Kidney glomerular epithelial cell (primary cell): ENCODE measurements at regions not wholly inside any gene's neighbourhood (a gene's known extent, or its start where the extent isn't known, plus 50 kb on each side); places are given as distances from the start of the nearest gene placed in this dataset.

Source experiments
- DNase-seq: peaks from one replicate; lab custom pipeline; 2025; lab: John Stamatoyannopoulos, UW

GRCh38 chr15:67991706-67992105 lies 62.4 kb upstream of the PIAS1 start:
- no peak for DNase-seq

- no peak for DNase-seq
Measured at GRCh38 chr15:67992411-67992810, 61.7 kb upstream of the PIAS1 start.

- DNase-seq: no peak
Measured at GRCh38 chr15:67992834-67993233, 61.3 kb upstream of the PIAS1 start.

- no peak for DNase-seq
Measured at GRCh38 chr15:67997996-67998395, 56.1 kb upstream of the PIAS1 start.

GRCh38 chr15:67998599-67999133 lies 55.4 kb upstream of the PIAS1 start:
- DNase-seq: peak; percentile 3

GRCh38 chr15:67999320-68000100 lies 54.6 kb upstream of the PIAS1 start:
- no peak for DNase-seq

- DNase-seq: no peak
Measured at GRCh38 chr15:68000754-68001153, 53.4 kb upstream of the PIAS1 start.

GRCh38 chr15:68001811-68002210 lies 52.3 kb upstream of the PIAS1 start:
- no peak for DNase-seq

- no peak for DNase-seq
Measured at GRCh38 chr15:68003297-68003696, 50.8 kb upstream of the PIAS1 start.
